T47D (cell line): ENCODE measurements at regions not wholly inside any gene's neighbourhood (a gene's known extent, or its start where the extent isn't known, plus 50 kb on each side); places are given as distances from the start of the nearest gene placed in this dataset.
"Not testable (repeated sequence)": the region's sequence is repeated elsewhere in the genome, so short reads cannot be mapped to it uniquely, and the experiment has no call there.

Experiments used
- DNase-seq, 2 experiments: peaks; one replicate each; pipeline versions ENCODE4 v3.0.0 to v3.0.0-alpha.2; 2011 to 2012; ENCODE audit warnings: low read depth in 1 of 2, low spot score in 1 of 2
- JUND ChIP-seq: IDR thresholded peaks from 2 replicates; pipeline ENCODE4 v1.6.1; 2012; ENCODE audit warnings: low read depth
- in situ Hi-C: cut with HindIII; loops from 2 replicates; pipeline ENCODE4 v1.10.0; 2016; ENCODE audit warnings: low sequenced_read_pairs, low pct_unique_long_range_greater_than_20kb

DNA sequence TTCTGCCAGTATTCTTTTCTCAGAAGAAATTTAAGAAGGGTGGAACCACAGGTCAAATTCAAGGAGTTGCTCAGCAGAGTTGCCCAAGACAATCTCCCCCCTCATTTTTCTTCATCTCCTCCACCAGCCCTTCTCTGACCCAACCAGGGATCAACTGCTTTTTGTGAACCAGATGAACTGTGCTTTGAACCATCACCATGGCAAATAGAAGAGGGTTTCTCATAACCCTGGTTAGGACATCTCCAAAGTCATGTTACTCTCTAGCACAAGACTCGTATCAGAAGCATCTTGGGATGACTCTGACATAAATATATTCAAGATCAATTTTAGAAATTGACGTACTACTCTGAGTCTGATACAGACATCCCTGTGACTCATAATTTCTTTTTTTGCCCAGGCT is 130.7 kb downstream of the ALDH8A1 start:
- no peak for DNase-seq
- in situ Hi-C loops = no loop called here
- no peak for TF ChIP-seq JUND

DNA sequence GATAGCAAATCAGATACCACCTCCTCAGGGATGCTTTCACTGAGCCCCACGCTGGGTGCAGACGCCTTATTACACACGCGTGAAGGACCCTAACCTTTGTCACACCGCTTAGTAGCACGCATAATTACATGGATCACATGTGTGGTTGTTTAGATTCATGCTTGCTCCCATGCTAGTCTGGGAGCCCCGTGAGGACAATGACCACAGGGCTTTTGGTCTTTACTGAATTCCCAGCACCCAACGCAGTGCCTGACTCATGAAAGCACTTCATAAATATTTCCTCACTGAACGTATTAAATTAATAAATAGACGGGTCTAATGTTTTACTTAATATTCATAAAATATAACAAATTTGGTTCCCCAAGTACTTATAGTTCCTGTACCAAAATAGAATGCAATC is 132.5 kb downstream of the ALDH8A1 start:
- in situ Hi-C loops = no loop called here
- no peak for DNase-seq
- TF ChIP-seq JUND = no peak

DNA sequence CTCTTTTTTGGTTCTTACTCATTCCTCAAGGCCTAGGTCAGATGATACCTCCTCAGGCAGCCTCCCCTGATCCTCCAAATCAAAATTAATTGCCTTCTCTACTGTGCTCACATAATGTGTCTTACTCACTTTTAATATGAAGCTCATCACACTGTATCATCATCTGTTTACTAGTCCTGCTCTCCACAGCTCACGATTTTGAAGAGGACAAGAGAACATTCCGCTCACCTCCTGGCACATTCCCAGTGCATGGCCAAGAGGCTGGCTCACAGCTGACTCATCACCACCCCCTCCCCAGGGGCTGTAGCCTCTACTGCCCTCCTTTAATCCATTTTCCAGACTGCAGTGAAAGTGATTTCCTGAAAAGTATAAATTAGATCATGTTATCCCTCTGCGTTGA is 133.1 kb downstream of the ALDH8A1 start:
- in situ Hi-C loops = no loop called here
- DNase-seq = no peak
- no peak for TF ChIP-seq JUND

DNA sequence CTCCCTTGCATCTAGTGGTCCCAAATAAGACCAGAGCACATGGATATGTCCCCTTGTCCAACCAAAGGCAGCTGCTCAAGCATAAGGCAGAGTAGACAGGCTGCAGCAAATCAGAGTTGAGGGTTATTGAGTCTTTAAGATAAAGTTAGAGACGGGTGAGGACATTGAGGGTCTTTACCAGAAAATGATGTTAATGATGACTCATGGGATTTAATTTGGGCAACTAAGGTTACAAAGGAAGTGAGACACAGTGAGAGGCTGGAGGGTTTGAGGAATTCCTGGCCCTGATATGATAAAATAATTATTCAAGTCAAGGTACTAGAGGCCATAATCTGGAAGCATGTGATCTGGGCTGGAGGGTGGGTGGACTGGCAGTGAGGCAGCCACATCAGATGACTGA is 133.6 kb downstream of the ALDH8A1 start:
- in situ Hi-C loops = no loop called here
- TF ChIP-seq JUND = no peak
- DNase-seq = no peak

DNA sequence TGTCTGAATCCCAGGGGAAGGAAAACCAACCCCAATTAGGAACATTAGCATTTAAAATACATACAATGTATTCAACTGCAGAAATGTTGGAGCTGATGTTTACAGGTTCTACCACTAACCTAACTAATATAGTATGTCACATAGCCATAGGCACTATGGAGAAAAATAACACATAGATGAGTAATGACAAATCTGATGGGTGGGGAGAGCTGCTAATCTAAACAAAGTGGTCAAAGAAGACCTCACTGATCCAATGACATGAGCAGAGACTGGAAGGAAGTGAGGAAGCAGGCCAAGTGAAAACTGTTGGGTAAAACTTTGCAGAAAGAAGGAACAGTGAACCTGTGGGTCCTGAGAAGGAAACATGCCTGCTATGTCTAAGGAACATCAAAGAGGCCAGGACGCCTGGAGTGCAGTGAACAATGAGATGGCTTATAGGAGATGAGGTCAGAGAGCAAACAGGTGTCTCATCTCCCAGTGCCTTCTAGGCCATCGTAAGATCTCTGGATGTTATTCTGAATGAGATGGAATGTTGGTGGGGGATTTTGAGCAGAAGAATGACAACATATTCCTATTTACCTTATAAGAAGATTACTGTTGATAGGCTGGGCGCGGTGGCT is 135.7 kb downstream of the ALDH8A1 start:
- in situ Hi-C loops = no loop called here
- TF ChIP-seq JUND = no peak
- DNase-seq = no peak

DNA sequence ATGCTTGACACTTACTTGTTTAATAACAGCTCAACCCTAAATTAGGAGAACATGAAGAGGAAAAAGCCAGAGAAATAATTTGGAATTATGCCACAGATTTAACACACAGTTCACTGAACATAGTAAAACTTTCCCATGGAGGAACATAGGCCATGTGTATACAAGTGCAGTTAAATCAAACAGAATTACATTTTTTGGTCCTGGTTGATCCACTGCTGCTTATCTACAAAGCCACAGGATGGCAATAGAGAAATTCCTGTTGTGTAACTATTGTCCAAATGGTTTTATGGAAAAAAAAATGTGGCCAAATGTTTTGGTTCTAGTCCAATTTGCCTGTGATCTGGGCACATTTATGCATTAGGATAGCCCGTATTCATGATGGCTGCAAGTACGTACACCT is 136.8 kb downstream of the ALDH8A1 start:
- no peak for TF ChIP-seq JUND
- in situ Hi-C loops = no loop called here
- DNase-seq = no peak

DNA sequence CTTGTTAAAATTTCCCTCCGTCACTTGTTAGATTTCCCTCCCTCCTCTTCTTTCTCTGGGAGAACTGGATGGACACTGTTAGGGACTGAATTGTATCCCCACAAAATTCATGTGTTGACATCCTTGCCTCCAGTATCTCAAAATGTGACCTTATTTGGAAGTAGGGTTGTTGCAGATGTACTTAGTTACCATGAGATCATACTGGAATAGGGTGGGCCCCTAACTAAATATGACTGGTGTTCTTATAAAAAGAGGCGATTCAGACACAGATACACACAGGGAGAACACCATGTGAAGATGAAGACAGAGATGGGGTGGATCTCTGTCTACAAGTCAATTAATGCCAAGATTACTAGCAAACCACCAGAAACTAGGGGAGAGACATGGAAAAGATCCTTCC is 139.5 kb downstream of the ALDH8A1 start:
- DNase-seq = no peak
- no peak for TF ChIP-seq JUND
- in situ Hi-C loops = no loop called here

DNA sequence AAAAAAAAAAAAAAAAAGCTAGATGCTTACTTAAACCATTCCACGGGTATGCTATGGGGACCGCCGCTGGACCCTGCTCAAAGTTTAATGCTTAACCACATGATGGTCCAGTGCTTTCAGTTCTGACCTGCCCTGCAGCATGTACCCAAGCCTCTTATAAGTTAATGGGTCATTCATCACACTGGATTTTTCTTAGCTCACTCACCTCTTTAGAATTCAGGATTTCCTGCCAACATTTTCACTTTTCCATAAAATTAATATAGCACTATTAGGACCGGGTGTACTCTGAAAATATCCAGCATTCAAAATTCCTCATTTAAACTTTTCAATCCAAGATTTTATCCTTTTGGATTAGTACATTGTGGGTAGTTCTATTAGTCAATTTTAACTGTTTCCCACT is 140.8 kb downstream of the ALDH8A1 start:
- DNase-seq = no peak
- no peak for TF ChIP-seq JUND
- in situ Hi-C loops = no loop called here

DNA sequence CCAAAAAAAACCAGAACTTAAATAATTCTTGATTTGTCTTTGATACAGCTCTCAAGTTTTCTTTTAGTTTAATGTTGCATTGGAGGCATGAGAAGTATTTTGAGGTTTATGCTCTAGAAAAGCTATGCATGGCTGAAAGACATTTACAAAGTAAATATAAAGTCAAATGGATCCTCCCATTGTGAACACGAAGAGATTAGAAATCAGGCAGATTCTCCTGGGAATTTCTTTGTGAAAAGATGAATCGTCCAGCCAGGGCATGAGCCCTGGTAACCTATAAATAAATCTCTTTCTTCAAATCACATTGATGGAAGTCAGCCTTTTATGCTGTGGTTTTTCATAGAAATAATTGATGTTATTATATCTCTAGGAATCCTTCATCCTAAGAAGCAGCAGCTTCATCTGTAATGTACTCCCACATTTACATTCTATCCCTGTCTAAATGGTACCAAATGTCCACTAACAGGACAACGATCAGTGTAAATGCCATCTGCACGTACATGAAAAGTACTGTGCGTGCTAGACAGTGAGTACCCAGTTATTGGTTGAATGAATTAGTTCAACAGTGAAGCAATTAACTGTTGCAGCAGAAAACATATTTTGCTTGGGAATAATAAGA is 143.6 kb downstream of the ALDH8A1 start:
- no peak for DNase-seq
- TF ChIP-seq JUND = no peak
- in situ Hi-C loops = no loop called here

DNA sequence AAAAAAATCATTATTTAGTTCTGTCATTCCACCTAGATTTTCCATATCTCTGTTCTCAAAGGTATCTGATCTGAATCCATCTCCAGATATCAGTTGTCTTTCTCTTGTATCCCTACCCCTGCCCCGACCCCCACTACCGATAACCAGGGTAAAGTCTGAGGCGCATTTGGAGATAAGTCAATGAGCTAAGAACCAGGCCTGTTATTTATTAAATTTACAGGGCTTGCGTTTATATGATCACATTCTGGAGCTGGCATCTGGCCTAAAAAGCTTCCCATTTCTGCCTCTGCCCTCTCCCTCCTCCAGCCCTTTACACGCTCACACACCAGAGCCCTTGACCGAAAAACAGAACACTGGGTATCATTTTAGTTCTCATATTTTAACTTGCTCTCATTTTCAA is 144.7 kb downstream of the ALDH8A1 start:
- in situ Hi-C loops = no loop called here
- DNase-seq = no peak
- TF ChIP-seq JUND = no peak

DNA sequence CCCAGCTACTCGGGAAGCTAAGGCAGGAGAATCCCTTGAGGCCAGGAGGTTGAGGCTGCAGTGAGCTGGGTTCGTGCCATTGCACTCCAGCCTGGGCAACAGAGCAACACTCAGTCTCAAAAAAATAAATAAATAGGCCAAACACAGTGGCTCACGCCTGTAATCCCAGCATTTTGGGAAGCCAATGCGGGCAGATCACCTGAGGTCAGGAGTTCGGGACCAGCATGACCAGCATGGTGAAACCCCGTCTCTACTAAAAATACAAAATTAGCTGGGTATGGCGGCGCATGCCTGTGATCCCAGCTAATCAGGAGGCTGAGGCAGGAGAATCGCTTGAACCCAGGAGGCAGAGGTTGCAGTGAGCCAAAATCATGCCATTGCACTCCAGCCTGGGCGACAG is 145.6 kb downstream of the ALDH8A1 start:
- in situ Hi-C loops, DNase-seq: not testable (repeated sequence)

DNA sequence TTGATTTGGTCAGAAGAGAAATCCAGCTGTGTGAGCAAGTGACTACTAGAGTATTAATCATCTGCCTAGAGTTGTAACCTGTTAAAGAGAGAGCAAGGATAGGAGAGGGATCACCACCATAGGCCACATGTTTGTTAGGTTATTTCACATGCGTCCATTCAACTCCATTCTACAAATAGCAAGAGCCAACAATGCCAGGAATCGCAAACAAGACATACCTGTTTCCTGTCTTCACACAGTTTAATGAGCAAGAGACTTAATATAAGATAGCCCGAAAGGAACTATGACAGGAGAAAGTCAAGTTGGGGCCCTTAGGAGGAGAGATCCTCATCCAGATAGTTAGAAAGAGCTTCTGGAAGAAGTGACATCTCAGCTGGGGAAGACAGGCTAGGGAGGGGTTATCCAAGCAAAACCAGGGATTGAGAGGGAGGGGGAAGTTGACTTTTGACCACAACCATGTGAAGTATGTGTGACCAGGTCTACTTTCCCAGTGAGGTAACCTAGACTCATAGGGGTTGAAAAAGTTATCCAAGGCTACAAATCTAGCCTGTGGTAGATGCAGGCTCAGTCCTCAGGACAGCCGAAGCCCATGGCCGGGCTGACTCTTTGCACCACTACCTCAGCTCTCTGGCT is 147.4 kb downstream of the ALDH8A1 start:
- peak in 1 of 2 experiments; percentile 80 for DNase-seq
- in situ Hi-C loops = no loop called here
- no peak for TF ChIP-seq JUND

DNA sequence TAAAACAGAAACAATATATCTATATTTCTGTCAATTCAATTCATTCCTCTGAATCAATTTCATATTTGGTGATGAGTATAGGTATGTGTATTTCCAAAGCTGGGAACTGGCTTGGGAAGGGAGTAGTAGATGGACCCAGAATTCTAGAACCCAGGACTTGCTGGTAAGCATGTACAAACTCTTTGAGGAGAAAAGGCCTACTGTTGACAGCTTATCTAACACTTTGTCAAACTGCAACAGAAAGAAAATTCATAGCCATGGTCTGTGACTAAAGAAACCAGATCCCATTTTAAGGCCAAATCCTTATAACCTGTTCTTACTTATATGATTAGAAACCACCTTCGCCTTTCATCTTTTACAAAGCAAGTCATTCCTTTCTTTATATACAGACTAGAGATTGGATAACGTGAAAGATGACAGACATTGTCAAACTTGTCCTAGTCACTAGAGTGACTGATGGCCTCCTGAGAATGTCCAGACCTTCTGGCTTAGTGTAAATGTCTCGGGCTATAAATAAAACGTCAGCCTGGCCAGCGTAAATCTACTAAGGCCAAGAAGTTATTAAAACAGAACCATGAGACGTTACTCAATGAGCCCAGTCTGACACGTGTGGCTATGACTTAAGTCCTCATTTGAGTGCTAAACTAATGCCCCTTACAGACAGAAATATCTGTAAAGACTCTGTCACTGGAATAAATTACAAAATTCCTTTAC is 152.3 kb downstream of the ALDH8A1 start:
- in situ Hi-C loops = no loop called here
- no peak for TF ChIP-seq JUND
- DNase-seq = no peak
